ENCODE measurements at regions not wholly inside any gene's neighbourhood (a gene's known extent, or its start where the extent isn't known, plus 50 kb on each side); places are given as distances from the start of the nearest gene placed in this dataset.

- DNase-seq: no peak
These were observed 499.6 kb upstream of the B3GALT2 start for GRCh38 chr1:193685986-193686385.

GRCh38 chr1:193681422-193681821 is 495.0 kb upstream of the B3GALT2 start:
- H4K20me1 ChIP-seq (ENCODE audit: insufficient read depth, low read length): no peaks in the 10 kb centered on the region
- no peak overlapping the region for H3K9ac ChIP-seq (ENCODE audit: low read depth, low read length)
- TF ChIP-seq EZH2 (IDR thresholded peaks at IDR 0.05; ENCODE audit: borderline replicate concordance, low read depth, low read length, severe bottlenecking): no peak
- TF ChIP-seq CTCF (IDR thresholded peaks at IDR 0.05; ENCODE audit: borderline replicate concordance, extremely low read depth, low read length, poor library complexity, severe bottlenecking): no peak
- no peaks in the 10 kb centered on the region for H3K27me3 ChIP-seq (ENCODE audit: insufficient read depth, low read length, poor library complexity)
- H3K4me3 ChIP-seq (ENCODE audit: low read depth in 1 of 2, low read length in 2 of 2): no peak overlapping the region
- no peak overlapping the region for H2AFZ ChIP-seq (ENCODE audit: low read depth, low read length)
- no peak for DNase-seq
- no peaks in the 10 kb centered on the region for H3K79me2 ChIP-seq (ENCODE audit: insufficient read depth, low read length)
- no peaks in the 10 kb centered on the region for H3K4me1 ChIP-seq (ENCODE audit: insufficient read depth, low read length)
- ATAC-seq (ENCODE audit: insufficient read depth, low read depth): no peak
- no peak overlapping the region for H3K27ac ChIP-seq (ENCODE audit: low read length)
- no peaks in the 10 kb centered on the region for H3K36me3 ChIP-seq (ENCODE audit: insufficient read depth, low read length)
- H3K4me2 ChIP-seq (ENCODE audit: insufficient read depth, low read length): no peak overlapping the region
- no peaks in the 10 kb centered on the region for H3K9me3 ChIP-seq (ENCODE audit: insufficient read depth, low read length, severe bottlenecking)

More at GRCh38 chr1:193685986-193686385, 499.6 kb upstream of the B3GALT2 start:
- H3K27ac ChIP-seq (ENCODE audit: low read length): no peak overlapping the region
- H3K9me3 ChIP-seq (ENCODE audit: insufficient read depth, low read length, severe bottlenecking): no peaks in the 10 kb centered on the region
- no peak overlapping the region for H2AFZ ChIP-seq (ENCODE audit: low read depth, low read length)
- H3K79me2 ChIP-seq (ENCODE audit: insufficient read depth, low read length): no peaks in the 10 kb centered on the region
- no peak for ATAC-seq (ENCODE audit: insufficient read depth, low read depth)
- H3K4me2 ChIP-seq (ENCODE audit: insufficient read depth, low read length): no peak overlapping the region
- no peaks in the 10 kb centered on the region for H4K20me1 ChIP-seq (ENCODE audit: insufficient read depth, low read length)
- no peak overlapping the region for H3K9ac ChIP-seq (ENCODE audit: low read depth, low read length)
- no peaks in the 10 kb centered on the region for H3K27me3 ChIP-seq (ENCODE audit: insufficient read depth, low read length, poor library complexity)
- TF ChIP-seq EZH2 (IDR thresholded peaks at IDR 0.05; ENCODE audit: borderline replicate concordance, low read depth, low read length, severe bottlenecking) (no peak), CTCF (IDR thresholded peaks at IDR 0.05; ENCODE audit: borderline replicate concordance, extremely low read depth, low read length, poor library complexity, severe bottlenecking) (no peak)
- H3K4me1 ChIP-seq (ENCODE audit: insufficient read depth, low read length): no peaks in the 10 kb centered on the region
- H3K36me3 ChIP-seq (ENCODE audit: insufficient read depth, low read length): no peaks in the 10 kb centered on the region
- H3K4me3 ChIP-seq (ENCODE audit: low read depth in 1 of 2, low read length in 2 of 2): no peak overlapping the region

- ATAC-seq (ENCODE audit: insufficient read depth, low read depth): no peak
- no peak for TF ChIP-seq CTCF (IDR thresholded peaks at IDR 0.05; ENCODE audit: borderline replicate concordance, extremely low read depth, low read length, poor library complexity, severe bottlenecking)
- no peak overlapping the region for H2AFZ ChIP-seq (ENCODE audit: low read depth, low read length)
These were observed 494.5 kb upstream of the B3GALT2 start for GRCh38 chr1:193680924-193681316.

More at GRCh38 chr1:193680924-193681316, 494.5 kb upstream of the B3GALT2 start:
- Histone ChIP-seq H4K20me1 (ENCODE audit: insufficient read depth, low read length) (no peaks in the 10 kb centered on the region), H3K36me3 (ENCODE audit: insufficient read depth, low read length) (no peaks in the 10 kb centered on the region), H3K4me1 (ENCODE audit: insufficient read depth, low read length) (no peaks in the 10 kb centered on the region), H3K79me2 (ENCODE audit: insufficient read depth, low read length) (no peaks in the 10 kb centered on the region), H3K9ac (ENCODE audit: low read depth, low read length) (no peak overlapping the region), H3K4me3 (ENCODE audit: low read depth in 1 of 2, low read length in 2 of 2) (no peak overlapping the region), H3K4me2 (ENCODE audit: insufficient read depth, low read length) (no peak overlapping the region), H3K27ac (ENCODE audit: low read length) (no peak overlapping the region), H3K9me3 (ENCODE audit: insufficient read depth, low read length, severe bottlenecking) (no peaks in the 10 kb centered on the region), H3K27me3 (ENCODE audit: insufficient read depth, low read length, poor library complexity) (no peaks in the 10 kb centered on the region)
- no peak for DNase-seq
